ENCODE measurements at regions not wholly inside any gene's neighbourhood (a gene's known extent, or its start where the extent isn't known, plus 50 kb on each side); places are given as distances from the start of the nearest gene placed in this dataset.

DNA sequence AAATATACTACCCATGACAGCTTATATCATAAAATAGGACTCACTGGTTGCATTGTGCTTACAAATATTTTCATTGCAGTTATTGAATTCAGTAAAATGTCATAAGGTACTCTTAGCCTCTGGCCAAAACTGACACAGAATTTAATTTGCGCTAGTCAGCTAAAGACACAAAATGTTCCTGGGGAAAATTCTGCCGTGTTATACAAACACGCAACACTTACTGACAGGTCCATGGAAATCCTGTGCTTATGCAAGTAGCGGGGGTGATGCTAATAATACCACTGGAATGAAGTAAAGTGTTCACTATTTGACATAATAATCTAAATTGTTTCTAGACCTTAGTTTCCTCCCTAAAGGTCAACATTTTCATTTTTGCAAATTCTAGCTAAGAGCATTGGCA lies 354.4 kb upstream of the RSPO3 start:
- no peak for DNase-seq

DNA sequence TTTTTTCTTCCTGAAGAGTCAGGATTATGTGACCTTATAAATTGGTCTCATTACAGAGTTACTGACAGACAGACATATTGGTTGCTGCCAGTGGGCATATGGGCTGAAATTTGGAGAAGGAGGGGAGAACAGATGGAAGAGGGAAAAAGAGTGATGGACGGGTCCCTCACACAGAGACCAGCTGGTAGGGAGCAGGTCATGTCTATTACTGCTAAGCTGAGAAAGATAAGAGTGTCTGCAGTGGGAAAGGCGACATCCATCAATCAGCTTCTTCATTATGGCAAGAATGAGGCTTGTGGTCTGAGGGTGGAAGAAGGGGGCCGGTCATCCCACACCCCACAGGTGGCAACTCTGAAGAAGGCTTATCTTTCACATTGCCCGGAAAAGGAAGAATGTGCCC lies 353.8 kb upstream of the RSPO3 start:
- DNase-seq = no peak

DNA sequence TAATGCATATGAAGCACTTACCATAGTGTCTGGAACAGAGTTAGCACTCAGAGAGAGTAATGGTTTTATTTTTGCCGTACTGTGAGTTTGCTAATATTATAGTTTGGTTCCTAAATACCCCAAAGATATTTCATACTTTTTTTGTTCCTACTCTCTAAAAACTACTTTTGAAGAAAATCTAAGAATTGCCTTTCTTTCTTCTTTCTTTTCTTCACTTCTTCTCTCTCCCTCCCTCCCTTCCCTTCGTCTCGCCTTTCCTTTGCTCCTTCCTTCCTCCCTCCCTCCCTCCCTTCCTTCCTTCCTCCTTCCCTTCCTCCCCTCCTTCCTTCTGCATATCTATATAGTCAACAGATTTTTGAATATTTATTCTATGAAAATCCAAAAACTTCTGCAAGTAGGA lies 351.7 kb upstream of the RSPO3 start:
- no peak for DNase-seq

DNA sequence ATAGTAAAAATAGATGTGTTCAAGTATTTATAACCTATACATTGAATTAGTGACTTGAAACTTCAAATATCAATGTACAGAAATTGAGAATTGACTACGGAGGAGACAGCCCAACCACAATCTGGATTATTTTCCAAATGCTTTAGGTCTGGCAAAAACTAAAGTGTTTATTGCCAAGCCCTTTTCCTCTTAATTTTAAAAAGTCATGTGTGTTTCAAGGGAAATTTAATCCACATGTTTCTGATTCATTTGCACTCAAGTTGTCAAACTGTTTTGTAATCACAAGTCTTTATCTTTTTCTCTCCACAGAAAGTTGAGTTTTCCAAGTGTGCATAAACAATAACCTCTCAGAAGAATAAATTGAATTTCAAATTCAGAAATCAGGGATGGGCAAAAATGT lies 350.8 kb upstream of the RSPO3 start:
- DNase-seq = no peak

DNA sequence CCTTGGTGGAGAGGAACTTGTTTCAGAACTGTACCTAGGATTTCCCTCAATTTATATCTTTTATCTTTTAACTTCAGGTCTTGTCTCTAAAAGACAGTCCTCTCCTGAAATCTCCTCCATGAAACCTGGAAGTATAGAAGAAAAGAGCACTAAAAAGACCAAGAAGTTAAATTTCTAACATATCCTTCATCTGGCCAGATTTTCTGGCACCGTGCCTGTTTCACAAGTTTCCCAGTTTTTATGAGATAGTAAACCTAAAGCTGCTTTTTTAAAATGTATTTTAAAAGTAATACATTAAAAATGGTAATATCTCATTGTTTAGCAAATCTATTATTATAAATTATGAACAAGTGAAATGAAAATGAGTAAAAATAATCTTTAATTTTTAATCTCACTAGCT lies 348.3 kb upstream of the RSPO3 start:
- DNase-seq = no peak

DNA sequence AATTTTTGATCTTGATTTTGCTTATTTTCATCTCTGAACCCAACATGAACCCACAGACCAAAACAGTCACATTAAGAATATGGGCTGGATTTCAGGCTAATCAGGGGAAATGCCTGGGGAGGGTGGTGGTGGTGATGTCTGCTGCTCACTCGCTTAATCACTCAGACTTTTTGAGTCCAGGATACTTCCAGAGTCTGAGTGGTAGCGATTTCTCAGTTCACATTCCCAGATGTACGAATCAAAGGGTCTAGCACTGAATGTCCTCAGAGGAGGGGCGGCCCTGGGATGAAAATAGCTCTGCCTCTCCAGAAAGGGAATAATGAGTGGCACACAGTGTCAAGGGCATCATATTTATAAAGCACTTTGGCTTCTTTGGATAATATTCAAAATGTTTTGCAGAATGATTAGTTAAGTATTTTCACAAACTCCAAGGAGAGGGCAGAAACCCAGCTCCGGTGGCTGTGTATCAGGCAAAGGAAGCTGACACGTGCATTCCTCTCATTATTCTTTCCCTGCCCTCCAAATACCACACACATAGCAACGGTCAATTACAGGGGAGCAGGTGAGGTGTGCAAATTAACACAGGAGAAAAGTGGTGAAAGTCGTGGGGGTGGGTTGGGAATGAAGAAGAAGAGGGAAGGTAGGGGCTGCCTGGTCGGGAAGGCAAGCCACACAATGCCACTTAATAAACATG lies 345.2 kb upstream of the RSPO3 start:
- DNase-seq = no peak

DNA sequence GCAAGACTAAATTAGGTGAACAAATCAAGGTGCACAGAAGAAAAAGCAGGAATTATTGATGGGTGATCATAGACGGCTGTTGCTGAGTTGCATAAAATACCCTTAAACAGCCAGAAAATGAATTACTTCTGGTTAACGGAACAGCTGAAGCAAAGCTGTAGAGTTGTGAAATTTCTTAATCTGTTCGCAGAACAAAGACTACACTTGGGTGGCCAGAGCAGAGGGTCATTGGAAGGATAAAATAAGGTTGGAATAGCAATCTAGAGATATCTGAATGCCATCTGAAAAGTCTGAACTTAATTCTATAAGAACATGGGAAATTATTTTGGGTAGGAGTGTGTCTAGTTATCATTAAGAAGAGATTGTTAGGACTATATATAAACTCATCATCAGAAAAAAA lies 339.1 kb upstream of the RSPO3 start:
- DNase-seq = no peak

DNA sequence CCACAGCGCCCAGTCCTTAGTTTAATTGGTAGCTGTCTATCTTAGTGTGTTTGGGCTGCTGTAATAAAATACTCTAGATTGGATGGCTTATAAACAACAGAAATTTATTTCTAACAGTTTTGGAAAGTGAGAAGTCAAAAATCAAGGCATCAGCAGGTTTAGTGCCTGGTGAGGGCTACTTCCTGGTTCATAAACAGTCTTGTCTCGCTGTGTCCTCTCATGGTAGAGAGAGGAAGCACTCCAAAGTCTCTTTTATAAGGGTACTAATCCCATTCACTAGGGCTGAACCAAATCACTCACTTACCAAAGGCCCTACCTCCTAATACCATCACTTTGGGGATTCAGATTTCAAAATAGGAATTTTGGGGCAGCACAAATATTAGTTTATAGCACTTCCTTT lies 336.9 kb upstream of the RSPO3 start:
- no peak for DNase-seq

DNA sequence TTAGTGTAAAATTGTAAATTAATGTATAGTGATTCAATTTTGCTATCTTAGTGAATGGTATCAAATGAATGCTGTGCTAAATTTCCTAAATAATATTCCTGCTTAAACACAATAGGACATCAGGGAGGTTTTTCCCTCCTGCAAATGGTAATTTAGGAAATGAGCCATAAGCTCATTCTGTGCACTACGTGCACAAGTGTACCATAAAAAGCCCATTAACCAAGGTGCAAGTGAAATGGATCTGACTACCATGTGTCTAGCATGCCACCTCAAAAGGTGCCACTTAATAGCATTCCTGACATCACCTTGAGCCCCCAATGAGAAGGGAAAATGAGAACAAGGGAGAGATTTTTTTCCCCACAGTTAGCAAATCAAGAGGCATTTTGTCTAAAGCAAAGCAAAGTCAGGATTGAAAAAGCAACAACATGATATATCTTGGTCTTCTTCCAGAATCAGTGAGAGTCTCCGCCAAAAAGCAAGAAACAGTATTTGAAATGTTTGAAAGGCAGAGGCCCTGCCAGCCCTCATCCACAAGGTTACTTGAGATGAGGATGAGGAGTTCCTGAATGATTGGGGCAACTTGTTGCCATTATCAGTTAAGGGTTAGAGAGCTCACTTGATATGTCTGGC lies 334.2 kb upstream of the RSPO3 start:
- DNase-seq = no peak

DNA sequence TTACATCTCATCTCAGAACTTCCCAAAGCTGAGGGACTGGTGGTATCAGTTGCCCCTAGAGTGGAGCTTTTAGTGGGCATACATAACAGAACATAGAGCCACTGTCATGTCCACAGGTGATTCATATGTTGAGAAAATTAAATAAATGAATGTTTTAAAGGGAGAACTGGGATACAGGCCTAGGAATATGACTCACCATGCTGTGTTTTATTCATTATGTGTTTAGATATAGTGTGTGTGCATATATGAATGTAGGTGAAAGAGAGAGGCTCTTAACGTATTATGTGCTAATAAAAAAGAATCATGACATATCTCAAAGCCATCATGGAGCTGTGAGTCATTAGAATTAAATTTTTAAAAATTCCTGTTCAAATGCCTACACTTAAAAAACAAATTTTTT lies 332.2 kb upstream of the RSPO3 start:
- no peak for DNase-seq

DNA sequence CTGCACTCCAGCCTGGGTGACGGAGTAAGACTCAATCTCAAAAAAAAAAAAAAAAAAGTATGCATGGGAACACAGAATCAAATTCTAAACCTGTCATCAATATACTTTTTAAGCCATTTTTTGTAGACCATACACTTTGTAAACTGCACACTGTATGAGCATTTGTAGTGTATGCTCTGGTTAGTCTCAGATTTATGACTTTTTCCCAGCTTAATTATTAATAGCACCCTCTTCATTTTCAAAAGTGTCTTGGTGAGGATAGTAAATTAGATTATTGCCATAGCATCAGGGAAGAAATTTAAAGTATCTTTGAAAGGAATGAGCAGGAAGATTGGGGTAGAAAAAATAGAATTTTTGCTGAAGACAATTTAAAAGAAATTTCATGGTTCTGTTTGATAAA lies 330.8 kb upstream of the RSPO3 start:
- DNase-seq = no peak

DNA sequence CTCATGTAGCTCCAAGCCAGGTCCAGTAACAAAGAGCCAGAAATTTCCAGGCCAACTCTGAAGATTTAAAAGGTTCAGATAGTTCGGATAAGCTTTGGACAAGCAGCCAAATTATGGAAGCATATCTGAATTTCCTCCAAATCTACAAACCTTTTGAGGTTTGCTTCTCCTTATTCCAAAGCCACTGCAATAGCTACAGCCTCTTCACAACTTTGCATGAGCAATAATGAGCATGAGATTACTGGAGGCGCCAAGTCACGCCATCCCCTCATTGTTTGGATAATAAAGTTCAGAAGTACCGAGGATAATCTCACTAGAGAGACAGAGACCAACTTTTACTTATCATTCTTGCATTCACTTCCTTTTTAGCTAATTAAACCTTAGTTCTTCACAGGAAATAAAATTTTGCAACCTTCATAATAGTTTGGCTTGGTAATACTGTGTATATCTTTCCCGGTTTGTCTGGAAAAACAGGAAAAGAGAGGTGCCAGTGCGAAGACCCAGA lies 329.6 kb upstream of the RSPO3 start:
- no peak for DNase-seq

DNA sequence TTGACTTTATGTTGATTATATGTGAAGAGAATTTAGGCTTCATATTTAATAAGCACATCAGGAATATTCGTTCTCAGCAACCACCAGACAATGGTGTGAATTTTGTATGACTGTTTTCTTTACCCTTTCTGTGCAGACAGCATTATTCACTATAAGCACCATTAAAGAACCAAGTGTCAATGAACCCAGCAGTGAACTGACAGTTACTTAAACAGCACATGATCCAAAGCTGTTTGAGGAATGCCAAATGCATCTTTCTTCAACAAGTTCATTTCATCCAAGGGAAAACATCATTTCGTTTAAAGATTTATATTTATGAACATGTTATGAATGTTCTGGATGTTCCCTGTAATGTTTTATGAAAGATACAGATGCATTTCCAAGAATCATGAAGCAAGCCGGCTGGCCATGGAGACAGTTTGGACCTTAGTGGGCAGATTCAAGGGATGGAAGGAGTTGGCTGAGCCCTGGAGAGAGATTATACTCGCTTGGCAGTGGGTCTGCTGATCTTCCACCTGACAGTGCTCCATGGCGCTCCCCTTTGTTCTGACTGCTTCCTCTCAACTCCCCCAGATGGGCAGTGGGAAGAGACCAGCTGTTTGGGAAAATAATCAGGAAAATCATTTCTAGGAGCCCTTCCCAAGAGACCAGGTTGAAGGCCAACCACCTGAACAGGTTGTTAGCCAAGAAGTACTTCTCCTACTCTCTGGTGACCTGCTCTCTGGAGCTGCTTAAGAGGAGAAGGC lies 326.0 kb upstream of the RSPO3 start:
- DNase-seq = no peak

DNA sequence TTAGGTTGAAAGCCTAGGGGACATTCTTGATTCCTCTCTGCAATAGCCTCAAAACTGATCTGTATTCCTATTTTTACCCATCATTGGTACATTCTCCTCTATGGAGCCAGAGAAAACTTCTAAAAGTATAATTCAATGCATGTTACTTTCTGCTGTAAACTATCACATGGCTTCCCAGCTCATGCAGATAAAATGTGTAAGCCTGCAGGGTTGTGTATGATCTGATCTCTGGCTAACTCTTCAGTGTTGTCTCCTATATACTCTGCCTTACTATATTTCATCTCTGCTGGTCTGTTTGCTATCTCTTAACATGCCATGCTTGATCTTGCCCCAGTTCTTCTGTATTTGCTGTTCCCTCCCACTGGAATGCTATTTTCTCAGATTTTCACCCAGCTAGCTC lies 323.3 kb upstream of the RSPO3 start:
- no peak for DNase-seq

DNA sequence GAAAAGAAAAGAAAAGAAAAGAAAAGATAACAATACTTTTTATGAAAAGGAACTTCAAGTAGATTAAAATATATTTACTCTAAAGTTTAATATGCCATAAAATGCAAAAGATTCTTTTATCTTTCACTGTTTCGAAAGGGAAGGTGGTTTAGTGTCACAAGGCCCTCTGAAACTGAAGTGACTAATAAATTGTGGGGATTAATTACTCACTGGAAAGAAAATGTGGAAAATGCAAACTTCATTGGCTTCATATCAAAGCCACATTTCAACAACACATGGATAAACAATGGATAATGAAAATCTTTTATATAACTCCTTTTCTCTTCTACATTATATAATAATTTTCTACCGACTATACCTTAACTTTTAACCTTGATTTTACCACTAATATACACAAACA lies 320.5 kb upstream of the RSPO3 start:
- DNase-seq = no peak

DNA sequence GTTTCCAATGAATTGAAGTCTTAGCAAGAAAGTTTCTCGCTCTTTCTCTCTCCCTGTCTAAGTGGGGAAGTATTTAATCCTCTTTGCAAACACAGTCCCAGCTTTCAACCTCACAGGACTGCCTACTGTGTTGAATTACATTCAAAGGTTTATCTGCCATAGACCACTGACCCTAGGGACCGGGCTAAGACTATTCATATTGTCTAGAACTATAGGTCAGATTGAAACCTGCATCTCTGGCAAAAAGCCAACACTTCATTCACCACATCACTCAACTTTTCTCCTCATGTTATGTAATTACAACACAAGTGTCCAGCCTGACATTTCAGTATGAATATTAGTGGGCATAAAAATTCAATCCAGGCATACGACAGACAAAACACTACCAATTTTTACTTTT lies 314.7 kb upstream of the RSPO3 start:
- no peak for DNase-seq

DNA sequence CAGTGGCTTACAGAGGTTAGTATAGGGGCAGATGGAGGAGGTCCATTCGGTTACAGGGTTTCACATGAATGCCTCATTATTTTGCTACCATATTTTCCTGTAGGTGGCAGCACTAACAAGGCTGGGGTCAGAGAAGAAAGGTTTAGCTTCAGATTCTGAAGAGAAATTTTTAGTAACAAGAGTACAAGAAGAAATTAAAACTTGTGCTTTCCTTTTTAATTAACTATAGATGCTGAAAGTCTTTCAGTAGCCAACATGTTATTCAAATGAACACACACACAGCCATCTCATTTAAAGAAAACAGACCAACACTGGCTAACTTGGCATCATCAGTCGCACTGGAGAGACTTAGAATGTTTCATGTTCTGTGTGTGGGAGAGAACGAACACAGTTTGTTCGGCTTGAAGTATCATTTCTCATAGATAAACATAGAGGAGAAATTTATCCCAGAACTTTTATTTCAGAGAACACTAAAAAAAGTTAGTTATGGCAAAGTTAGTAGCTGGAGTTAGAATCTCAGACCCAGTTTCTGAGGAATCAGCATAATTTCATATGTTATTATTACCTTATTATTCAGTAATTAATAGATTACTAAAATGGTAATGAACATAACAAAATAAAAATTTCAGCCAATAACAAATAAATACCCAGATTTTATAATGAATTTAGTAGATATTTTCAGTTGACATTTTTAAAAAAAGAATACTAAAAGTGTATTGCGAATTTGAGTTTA lies 314.0 kb upstream of the RSPO3 start:
- DNase-seq = no peak

DNA sequence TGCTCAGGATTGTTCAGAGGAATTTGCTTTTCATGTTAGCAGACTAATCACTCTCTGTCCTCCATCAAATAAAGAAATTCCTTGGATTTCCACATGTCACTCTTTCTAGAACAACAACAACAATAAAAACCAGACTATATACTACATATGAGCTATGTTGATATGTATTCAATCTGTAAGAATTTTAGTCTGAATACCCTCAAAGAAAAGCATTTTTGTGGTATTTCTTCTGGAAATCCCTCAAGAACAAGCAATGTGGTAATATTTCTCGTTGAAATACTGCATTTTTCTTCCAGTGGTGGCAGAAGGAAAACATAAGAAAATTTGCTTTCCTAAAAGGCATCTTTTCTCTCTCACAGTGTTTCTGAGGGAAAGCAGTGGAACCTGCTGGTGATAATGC lies 312.6 kb upstream of the RSPO3 start:
- no peak for DNase-seq

DNA sequence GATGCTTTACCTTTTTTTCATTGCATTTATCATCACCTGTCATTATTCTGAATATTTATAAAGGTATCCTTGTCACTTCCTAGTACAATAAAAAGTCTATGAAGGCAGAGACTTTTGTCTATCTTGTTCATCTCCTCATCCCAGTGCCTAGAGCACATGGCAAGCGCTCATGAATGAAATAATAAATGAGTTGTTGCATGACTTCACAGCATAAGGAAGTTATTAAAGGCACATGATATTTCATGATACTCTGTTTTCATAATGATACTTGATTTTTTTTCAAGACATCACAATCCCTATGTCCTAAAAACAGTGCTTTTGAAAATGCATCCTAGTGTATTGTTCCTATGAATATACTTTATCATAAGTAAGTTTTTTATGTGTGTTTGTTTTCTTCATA lies 310.6 kb upstream of the RSPO3 start:
- DNase-seq = no peak

DNA sequence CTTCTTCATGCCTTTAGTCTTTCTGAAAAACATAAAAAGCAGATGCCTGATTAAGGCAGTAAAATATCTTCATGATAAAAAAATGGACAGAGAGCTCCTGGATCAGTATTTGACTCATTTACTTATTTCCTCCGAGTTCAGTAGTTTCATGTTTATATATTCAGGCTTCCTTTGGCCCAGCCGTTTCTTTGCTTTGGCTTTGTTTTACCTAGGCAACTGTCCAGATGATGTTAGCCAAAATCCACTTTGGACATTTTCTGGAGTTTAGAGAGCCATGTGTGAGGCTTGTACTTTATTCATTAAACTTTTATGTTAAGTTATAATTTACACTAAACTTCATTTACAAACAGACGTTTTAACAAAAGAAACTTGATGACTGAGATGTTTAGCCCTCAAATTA lies 307.1 kb upstream of the RSPO3 start:
- DNase-seq = peak in 1 of 2 donors; percentile 14

DNA sequence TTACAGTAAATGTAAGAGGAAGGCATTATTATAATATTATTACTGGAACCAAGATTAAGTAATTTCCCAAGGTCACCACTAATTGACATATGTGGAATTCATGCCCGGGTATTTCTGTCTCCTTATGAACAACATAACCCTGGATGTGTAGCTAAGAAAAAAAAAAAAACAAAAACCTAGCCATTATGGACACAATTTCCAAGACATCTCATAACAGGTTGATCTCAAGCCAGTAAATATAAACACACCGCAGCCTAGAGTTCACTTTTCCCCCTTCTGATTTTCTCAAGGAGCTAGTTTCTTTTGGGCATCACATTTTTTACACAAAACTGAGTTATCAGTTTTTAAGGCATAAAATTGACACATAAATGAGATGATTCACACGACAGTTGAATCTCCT lies 306.5 kb upstream of the RSPO3 start:
- no peak for DNase-seq

DNA sequence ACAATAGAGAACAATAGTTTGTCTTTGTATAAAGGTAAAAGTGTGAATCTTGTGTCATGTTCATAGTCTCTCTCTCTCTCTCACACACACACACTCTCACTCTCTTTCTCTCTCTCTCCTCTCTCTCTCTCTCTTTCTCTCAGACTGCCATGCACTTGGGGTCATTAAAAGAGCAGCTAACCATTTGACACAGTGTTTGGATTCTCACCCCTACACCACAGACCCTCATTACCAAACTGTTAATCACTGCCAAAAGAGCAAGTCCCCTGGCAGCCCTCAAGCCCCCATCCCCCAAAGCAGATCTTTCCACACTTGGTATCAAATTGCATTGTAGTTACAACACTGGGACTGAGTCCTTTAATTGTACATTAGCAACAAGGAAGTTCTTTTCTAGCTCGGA lies 305.8 kb upstream of the RSPO3 start:
- no peak for DNase-seq

DNA sequence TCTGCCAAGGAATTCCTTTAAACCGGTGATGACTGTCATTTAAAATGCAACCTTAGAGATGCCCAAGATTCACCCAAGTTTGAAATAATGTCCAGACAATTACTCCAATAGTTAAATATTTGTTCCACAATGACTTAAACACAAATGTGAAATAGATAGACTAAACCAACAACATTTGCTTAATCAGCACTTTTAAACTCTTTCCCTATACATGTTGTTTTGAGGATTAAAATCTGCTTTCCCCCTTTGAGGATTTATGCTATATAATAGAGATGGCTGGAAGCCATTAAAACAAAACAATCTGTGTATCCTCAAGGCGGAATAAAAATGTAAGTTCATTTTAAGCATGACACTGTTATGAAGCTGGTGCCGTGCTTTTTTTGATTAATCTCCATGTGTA lies 297.8 kb upstream of the RSPO3 start:
- DNase-seq = no peak

DNA sequence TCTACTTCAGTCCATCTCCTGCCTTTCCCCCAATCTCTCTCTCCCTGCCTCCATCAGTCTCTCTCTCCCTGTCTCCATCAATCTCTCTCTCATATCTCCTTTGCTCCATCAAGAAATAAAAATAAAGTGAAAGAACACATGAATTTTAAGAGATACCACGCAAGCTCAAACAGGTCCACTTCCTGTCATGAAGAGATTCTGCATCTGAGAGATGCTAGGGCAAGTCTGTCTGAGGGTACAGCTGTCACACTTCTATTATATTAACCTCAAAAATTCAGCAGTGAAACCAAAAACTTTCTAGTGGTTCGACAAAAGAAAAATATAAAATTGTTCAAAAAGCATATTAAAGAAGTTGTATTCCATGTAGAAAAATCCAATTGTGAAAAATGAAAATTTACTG lies 296.8 kb upstream of the RSPO3 start:
- DNase-seq = no peak
